Activated CD4-positive, alpha-beta T cell treated with anti-CD3 and anti-CD28 coated beads, Interleukin-2, amount 50 U/mL, for 24 hours (primary cell): ENCODE measurements at regions not wholly inside any gene's neighbourhood (a gene's known extent, or its start where the extent isn't known, plus 50 kb on each side); places are given as distances from the start of the nearest gene placed in this dataset.

Source experiments
- DNase-seq, 2 donors: peaks; one replicate each; pipeline ENCODE4 v3.0.0-alpha.2; 2020; ENCODE audit warnings: low read depth in 1 of 2, low spot score in 1 of 2

DNA sequence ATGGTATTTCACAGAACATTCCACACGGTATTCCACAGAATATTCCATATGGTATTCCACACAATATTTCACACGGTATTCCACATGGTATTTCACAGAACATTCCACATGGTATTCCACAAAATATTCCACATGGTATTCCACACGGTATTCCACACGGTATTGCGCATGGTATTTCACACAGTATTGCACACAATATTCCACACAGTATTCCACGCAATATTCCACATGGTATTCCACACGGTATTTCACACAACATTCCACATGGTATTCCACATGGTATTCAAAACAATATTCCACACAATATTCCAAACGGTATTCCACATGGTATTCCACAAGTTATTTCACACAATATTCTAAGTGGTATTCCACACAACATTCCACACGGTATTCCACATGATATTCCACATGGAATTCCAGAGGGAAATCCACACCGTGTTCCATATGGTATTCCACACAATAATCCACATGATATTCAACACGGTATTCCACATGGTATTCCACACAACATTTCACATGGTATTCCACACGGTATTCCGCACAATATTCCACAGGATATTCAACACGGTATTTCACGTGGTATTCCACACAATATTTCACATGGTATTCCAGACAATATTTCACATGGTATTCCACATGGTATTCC lies 136.7 kb upstream of the CHST15 start:
- DNase-seq = no peak

GRCh38 chr10:124229201-124229988 lies 136.0 kb upstream of the CHST15 start:
- no peak for DNase-seq

DNA sequence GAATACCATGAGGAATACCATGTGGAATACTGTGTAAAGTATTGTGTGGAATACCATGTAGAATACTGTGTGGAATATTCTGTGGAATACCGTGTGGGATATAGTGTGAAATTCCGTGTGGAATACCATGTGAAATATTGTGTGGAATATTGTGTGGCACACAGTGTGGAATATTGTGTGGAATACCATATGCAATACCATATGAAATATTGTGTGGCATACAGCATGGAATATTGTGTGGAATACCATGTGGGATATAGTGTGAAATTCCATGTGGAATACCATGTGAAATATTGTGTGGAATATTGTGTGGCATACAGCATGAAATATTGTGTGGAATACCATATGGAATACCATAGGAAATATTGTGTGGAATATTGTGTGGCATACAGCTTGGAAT lies 135.1 kb upstream of the CHST15 start:
- DNase-seq = no peak

GRCh38 chr10:124227988-124228387 lies 134.6 kb upstream of the CHST15 start:
- DNase-seq = no peak

DNA sequence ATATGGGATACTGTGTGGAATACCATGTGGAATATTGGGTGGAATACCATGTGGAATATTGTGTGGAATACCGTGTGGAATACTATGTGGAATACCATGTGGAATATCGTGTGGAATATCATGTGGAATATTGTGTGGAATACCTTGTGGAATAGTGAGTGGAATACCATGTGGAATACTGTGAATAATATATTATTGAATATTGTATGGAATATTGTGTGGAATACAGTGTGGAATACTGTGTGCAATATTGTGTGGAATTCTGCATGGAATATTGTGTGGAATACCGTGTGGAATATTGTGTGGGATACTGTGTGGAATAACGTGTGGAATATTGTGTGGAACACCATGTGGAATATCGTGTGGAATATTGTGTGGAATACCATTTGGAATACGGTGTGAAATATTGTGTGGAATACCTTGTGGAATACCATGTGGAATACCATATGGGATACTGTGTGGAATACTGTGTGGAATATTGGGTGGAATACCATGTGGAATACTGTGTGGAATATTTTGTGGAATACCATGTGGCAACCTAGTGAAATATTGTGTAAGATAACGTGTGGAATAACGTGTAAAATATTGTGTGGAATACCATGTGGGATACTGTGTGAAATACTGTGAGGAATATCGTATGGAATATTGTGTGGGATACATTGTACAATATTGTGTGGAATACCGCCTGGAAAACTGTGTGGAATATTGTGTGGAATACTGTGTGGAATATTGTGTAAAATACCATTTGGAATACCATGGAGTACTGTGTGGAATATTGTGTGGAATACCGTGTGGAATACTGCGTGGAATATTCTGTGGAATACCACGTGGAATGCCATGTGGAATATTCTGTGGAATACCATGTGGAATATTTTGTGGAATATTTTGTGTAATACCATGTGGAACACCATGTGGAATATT lies 133.9 kb upstream of the CHST15 start:
- no peak for DNase-seq

DNA sequence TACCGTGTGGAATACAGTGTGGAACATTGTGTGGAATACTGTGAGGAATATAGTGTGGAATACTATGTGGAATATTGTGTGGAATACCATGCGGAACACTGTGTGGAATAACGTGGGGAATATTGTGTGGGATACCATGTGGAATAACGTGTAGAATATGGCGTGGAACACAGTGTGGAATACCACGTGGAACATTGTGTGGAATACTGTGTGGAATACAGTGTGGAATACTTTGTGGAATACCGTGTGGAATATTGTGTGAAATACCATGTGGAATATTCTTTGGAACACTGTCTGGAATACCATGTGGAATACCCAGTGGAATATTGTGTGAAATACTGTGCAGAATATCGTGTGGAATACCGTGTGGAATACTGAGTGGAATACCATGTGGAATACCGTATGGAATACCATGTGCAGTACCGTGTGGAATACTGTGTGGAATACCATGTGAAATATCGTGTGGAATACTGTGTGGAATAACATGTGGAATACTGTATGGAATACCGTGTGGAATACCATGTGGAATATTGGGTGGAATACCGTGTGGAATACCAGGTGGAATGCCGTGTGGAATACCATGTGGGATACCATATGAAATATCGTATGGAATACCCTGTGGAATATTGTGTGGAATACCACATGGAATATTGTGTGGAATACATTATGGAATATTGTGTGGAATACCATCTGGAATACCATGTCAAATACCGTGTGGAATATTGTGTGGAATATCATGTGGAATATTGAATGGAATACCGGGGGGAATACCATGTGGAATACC lies 133.1 kb upstream of the CHST15 start:
- no peak for DNase-seq

DNA sequence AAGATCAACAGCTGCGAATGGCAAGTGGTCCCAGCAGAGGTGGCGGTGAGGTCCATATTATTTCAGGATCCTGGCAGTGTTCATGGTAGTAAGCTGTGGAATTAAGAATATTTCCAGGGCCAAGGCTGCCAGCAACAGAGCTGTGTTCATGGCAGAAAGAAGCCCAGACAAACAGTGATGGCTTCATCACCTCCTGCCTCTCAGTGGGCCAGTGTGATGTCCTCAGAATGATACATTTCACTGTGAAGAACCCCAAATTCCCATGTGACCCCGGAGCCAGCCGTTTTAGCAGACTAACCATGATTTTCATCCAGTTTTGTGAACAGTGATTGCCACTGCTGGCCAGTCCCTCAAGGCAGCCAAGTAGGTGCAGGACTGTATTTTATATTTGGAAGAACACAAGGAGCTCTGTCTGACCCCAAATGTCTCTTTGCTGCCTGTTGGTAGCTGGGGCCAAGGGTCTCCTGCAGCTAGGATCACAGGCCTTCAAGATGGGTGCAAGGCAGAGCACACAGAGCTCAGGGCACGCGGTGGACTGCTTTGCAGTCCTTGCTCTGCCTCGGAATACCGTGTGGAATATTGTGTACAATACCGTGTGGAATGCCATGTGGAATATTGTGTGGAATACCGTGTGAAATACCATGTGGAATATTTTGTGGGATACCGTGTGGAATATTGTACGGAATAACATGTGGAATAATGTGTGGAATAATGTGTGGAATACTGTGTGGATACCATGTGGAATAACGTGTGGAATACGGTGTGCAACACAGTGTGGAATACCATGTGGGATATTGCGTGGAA lies 132.3 kb upstream of the CHST15 start:
- no peak for DNase-seq

- DNase-seq = no peak
These were observed 131.7 kb upstream of the CHST15 start for GRCh38 chr10:124225029-124225466.

GRCh38 chr10:124224331-124225028 lies 131.1 kb upstream of the CHST15 start:
- no peak for DNase-seq

- DNase-seq = no peak
These were observed 130.3 kb upstream of the CHST15 start for GRCh38 chr10:124223711-124224085.

GRCh38 chr10:124222988-124223710 lies 129.8 kb upstream of the CHST15 start:
- no peak for DNase-seq

- no peak for DNase-seq
These were observed 129.1 kb upstream of the CHST15 start for GRCh38 chr10:124222318-124222987.

- DNase-seq = no peak
These were observed 128.2 kb upstream of the CHST15 start for GRCh38 chr10:124221356-124222317.

- DNase-seq = no peak
These were observed 127.6 kb upstream of the CHST15 start for GRCh38 chr10:124220971-124221355.

DNA sequence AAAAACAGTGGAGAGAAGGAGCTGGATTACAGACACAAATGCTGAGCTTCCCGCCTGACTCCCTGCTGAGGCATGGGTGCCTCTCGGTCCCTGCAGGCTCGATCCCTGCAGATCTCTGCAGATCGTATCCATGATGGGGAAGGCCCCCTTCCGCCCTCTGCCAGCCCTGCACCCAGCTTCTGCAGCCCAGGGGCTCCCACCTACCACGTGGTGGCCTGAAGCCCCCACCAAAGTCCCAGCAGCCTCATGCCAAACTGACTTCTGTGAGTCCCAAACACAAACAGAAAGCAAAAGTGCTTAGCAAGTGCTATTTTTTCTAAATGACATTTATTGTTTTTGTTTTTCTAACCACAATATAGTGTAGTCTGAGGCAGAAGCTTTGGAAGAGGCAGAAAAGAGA lies 127.1 kb upstream of the CHST15 start:
- no peak for DNase-seq

DNA sequence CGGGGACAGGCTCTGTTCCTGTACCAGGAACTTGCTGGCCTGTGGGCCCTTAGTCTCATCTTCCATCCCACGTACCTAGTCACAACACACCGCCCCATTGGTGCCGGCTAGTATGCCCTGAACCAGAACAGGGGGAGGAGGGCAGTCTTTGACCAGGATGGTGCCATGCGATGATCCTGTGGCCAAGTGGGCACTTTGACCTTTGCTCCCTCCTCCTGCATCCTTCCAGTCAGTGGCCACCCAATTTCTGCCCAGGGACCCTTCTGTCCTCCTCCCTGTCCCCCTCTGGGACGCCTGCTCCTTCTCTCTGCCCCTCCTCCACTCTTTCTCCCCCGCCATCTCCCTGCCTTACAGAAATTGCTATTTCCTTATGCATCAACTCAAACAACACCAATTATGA lies 126.3 kb upstream of the CHST15 start:
- DNase-seq = no peak

GRCh38 chr10:124219062-124219461 lies 125.7 kb upstream of the CHST15 start:
- DNase-seq = no peak
